HCT116 (cell line): ENCODE measurements at regions not wholly inside any gene's neighbourhood (a gene's known extent, or its start where the extent isn't known, plus 50 kb on each side); places are given as distances from the start of the nearest gene placed in this dataset.

Experiments
- ATAC-seq: fragments of 200-7000 bp; cut with Tn5 transposase; 2 replicates; pipeline ENCODE4 v1.9.1; 2020; ENCODE audit warnings: mild to moderate bottlenecking, moderate library complexity
- BruUV-seq: library from RNA; stranded (reverse); fragments of 400-500 nt; replicated peaks from 2 replicates; lab custom pipeline; 2021; lab: Mats Ljungman, UMichigan
- CTCF ChIA-PET: fragments of 300-600 bp; sonication (Branson Sonifier 250); formaldehyde crosslinking; loops from one replicate; lab custom pipeline; 2021; ENCODE audit warnings: antibody characterized with exemption; lab: Charles Lee
- POLR2A ChIA-PET: fragments of 300-600, 350-600 bp; sonication (Branson Sonifier 250); formaldehyde crosslinking; loops from one replicate; lab custom pipeline; 2021; ENCODE audit warnings: antibody characterized with exemption; lab: Charles Lee
- RAD21 ChIA-PET, 2 experiments: fragments of 300-600 bp; sonication (Branson Sonifier 250); formaldehyde crosslinking; loops; one replicate each; lab custom pipeline; 2023; ENCODE audit warnings: low total read pairs in 2 of 2; ENCODE audit not compliant: uncharacterized antibody in 2 of 2, unreplicated experiment in 2 of 2, low non-redundant PET in 1 of 2; lab: Charles Lee
- DNase-seq: peaks from one replicate; pipeline ENCODE4 v3.0.0-alpha.2; 2010; ENCODE audit warnings: low read depth, low spot score
- H2AFZ ChIP-seq: fragments of 200-600 bp; shearing (Covaris generic), sonication (generic); 2 replicates; pipeline ENCODE4 v1.6.1; 2017; ENCODE audit warnings: low read depth, mixed run types, mixed read lengths, antibody characterized with exemption, low read length; ENCODE audit not compliant: poor library complexity, severe bottlenecking
- H3K27ac ChIP-seq: 2 replicates; pipeline ENCODE4 v1.5.1; 2012; ENCODE audit warnings: low read depth, low read length
- H3K27me3 ChIP-seq: fragments of 200-600 bp; sonication (generic); 2 replicates; pipeline ENCODE4 v1.6.1; 2016; ENCODE audit warnings: mixed run types, low read length, mixed read lengths; ENCODE audit not compliant: insufficient read depth
- H3K36me3 ChIP-seq, 2 experiments: fragments of 200-500 bp in 1 of 2; fragments of 200-600 bp in 1 of 2; sonication (Bioruptor generic) in 1 of 2; sonication (generic) in 1 of 2; 2 replicates each; pipeline versions ENCODE4 v1.5.1 to v1.6.1; 2014 to 2016; ENCODE audit warnings: low read length in 2 of 2, inconsistent platforms in 1 of 2, mixed read lengths in 1 of 2, mixed run types in 1 of 2; ENCODE audit not compliant: insufficient read depth in 2 of 2, control insufficient read depth in 1 of 2
- H3K4me1 ChIP-seq, 2 experiments: fragments of 200-600 bp in 1 of 2; sonication (generic) in 1 of 2; 2 replicates each; pipeline versions ENCODE4 v1.5.1 to v1.6.1; 2012 to 2017; ENCODE audit warnings: low read length in 2 of 2, inconsistent platforms in 1 of 2, mild to moderate bottlenecking in 1 of 2, mixed read lengths in 1 of 2, mixed run types in 1 of 2, moderate library complexity in 1 of 2; ENCODE audit not compliant: insufficient read depth in 2 of 2, control insufficient read depth in 1 of 2
- H3K4me2 ChIP-seq: fragments of 200-600 bp; sonication (generic); 2 replicates; pipeline ENCODE4 v1.6.1; 2017; ENCODE audit warnings: mixed run types, low read length, mixed read lengths
- H3K4me3 ChIP-seq, 2 experiments: fragments of 200-600 bp in 1 of 2; sonication (generic) in 1 of 2; replicated peaks in 1 of 2; 2 replicates each; pipeline ENCODE4 v1.5.1; 2011 to 2016; ENCODE audit warnings: low read length in 2 of 2, control low read depth in 1 of 2, low read depth in 1 of 2, mild to moderate bottlenecking in 1 of 2, mixed read lengths in 1 of 2, mixed run types in 1 of 2
- H3K79me2 ChIP-seq: fragments of 200-600 bp; sonication (generic); 2 replicates; pipeline ENCODE4 v1.6.1; 2017; ENCODE audit warnings: mild to moderate bottlenecking, mixed run types, low read length, moderate library complexity, mixed read lengths; ENCODE audit not compliant: insufficient read depth
- H3K9ac ChIP-seq: fragments of 200-600 bp; sonication (generic); 2 replicates; pipeline ENCODE4 v1.6.1; 2016; ENCODE audit warnings: low read length, mixed read lengths
- H3K9me2 ChIP-seq: fragments of 200-600 bp; sonication (generic), shearing (Covaris generic); 2 replicates; pipeline ENCODE4 v1.6.1; 2017; ENCODE audit warnings: mixed run types, mild to moderate bottlenecking, moderate library complexity; ENCODE audit not compliant: insufficient read depth
- H3K9me3 ChIP-seq, 2 experiments: fragments of 200-500 bp in 1 of 2; fragments of 200-600 bp in 1 of 2; sonication (Bioruptor generic) in 1 of 2; sonication (generic) in 1 of 2; 2 replicates each; pipeline ENCODE4 v1.6.1; 2014 to 2017; ENCODE audit warnings: low read length in 2 of 2, mixed read lengths in 2 of 2, inconsistent platforms in 1 of 2, low read depth in 1 of 2, mild to moderate bottlenecking in 1 of 2, mixed run types in 1 of 2, moderate library complexity in 1 of 2; ENCODE audit not compliant: control insufficient read depth in 1 of 2, insufficient read depth in 1 of 2
- H4K20me1 ChIP-seq: fragments of 200-600 bp; sonication (generic), shearing (Covaris generic); 2 replicates; pipeline ENCODE4 v1.6.1; 2017; ENCODE audit warnings: mixed run types, mild to moderate bottlenecking, moderate library complexity; ENCODE audit not compliant: insufficient read depth
- ATF3 ChIP-seq: IDR thresholded peaks from 2 replicates; pipeline ENCODE4 v1.6.1; 2012
- CEBPB ChIP-seq: IDR thresholded peaks from 2 replicates; pipeline ENCODE4 v1.6.1; 2012; ENCODE audit warnings: low read depth
- CTCF ChIP-seq, 3 experiments: fragments of 200-600 bp in 1 of 3; sonication (generic) in 1 of 3; IDR thresholded peaks in 2 of 3; conservative IDR thresholded peaks in 1 of 3; 2 replicates each; pipeline ENCODE4 v1.5.1; 2012 to 2017; ENCODE audit warnings: low read depth in 2 of 3, low read length in 2 of 3, antibody characterized with exemption in 1 of 3, borderline replicate concordance in 1 of 3, control low read depth in 1 of 3, mild to moderate bottlenecking in 1 of 3, mixed read lengths in 1 of 3, mixed run types in 1 of 3, moderate library complexity in 1 of 3; ENCODE audit not compliant: insufficient read depth in 1 of 3
- ELF1 ChIP-seq: IDR thresholded peaks from 2 replicates; pipeline ENCODE4 v1.6.1; 2012; ENCODE audit warnings: low read depth, borderline replicate concordance
- EZH2 ChIP-seq: fragments of 200-600 bp; sonication (generic); IDR thresholded peaks from 2 replicates; pipeline ENCODE4 v1.6.1; 2017; ENCODE audit warnings: antibody characterized with exemption, mixed run types
- EZH2phosphoT487 ChIP-seq: fragments of 200-600 bp; IDR thresholded peaks from 2 replicates; pipeline ENCODE4 v1.6.1; 2018; ENCODE audit warnings: antibody characterized with exemption, borderline replicate concordance
- JUND ChIP-seq: IDR thresholded peaks from 2 replicates; pipeline ENCODE4 v1.6.1; 2012
- POLR2AphosphoS5 ChIP-seq: IDR thresholded peaks from 2 replicates; pipeline ENCODE4 v1.6.1; 2011; ENCODE audit warnings: mild to moderate bottlenecking, low read depth, low read length, moderate library complexity
- SP1 ChIP-seq: IDR thresholded peaks from 2 replicates; pipeline ENCODE4 v1.6.1; 2012; ENCODE audit warnings: low read depth
- TCF7L2 ChIP-seq: IDR thresholded peaks from 2 replicates; pipeline ENCODE4 v1.7.0; 2011; ENCODE audit warnings: borderline replicate concordance, inconsistent platforms; ENCODE audit not compliant: insufficient read depth, insufficient read length; ENCODE audit errors: extremely low read depth
- YY1 ChIP-seq: IDR thresholded peaks from 2 replicates; pipeline ENCODE4 v1.6.1; 2011; ENCODE audit warnings: low read length, low read depth, moderate library complexity, mild to moderate bottlenecking; ENCODE audit not compliant: insufficient replicate concordance; ENCODE audit errors: extremely low read depth
- ZFX ChIP-seq: fragments of 450-650 bp; IDR thresholded peaks from 2 replicates; pipeline ENCODE4 v1.6.1; 2017
- intact Hi-C: fragments of 100-400 bp; cut with micrococcal nuclease; formaldehyde crosslinking; loops from 2 replicates; pipeline ENCODE4 v1.10.0; 2022

GRCh38 chr1:56191369-56191768, 388.0 kb downstream of the PLPP3 start:
- Histone ChIP-seq H3K9ac (no peak overlapping the region), H3K4me3 (no peak overlapping the region), H4K20me1 (no peaks in the 10 kb centered on the region), H3K27me3 (no peaks in the 10 kb centered on the region), H3K4me2 (no peak overlapping the region), H3K4me1 (no peaks in the 10 kb centered on the region), H3K9me3 (no peaks in the 10 kb centered on the region), H3K9me2 (no peaks in the 10 kb centered on the region), H3K36me3 (no peaks in the 10 kb centered on the region), H3K27ac (no peak overlapping the region)
- DNase-seq (no peak), ATAC-seq (no peak)
- RAD21 ChIA-PET, result no interaction called here
- intact Hi-C loops, result loop anchor here (10.0 kb wide), 1 partner anchor 383 kb away; the partner anchor contains the start of gene PLPP3
- no TSS peak for BruUV-seq
- CTCF ChIA-PET, result no interaction called here
- TF ChIP-seq TCF7L2, result no peak
- TF ChIP-seq EZH2, result no peak
- TF ChIP-seq SP1, result no peak
- no peak for TF ChIP-seq ATF3
- no peak for TF ChIP-seq JUND
- no peak for TF ChIP-seq CTCF (IDR thresholded peaks at IDR 0.05 in 2 of 3, conservative IDR thresholded peaks at IDR 0.05 in 1 of 3; ENCODE audit: borderline replicate concordance in 1 of 3, insufficient read depth in 1 of 3, low read depth in 2 of 3, low read length in 2 of 3)
- no peak for TF ChIP-seq ZFX
- TF ChIP-seq, all 23 proteins: peak for 0
- Histone ChIP-seq H2AFZ (no peak overlapping the region), H3K79me2 (no peaks in the 10 kb centered on the region)
- POLR2A ChIA-PET, result no interaction called here

- Histone ChIP-seq H3K36me3 (no peaks in the 10 kb centered on the region), H4K20me1 (no peaks in the 10 kb centered on the region), H3K4me1 (no peaks in the 10 kb centered on the region), H3K4me2 (no peak overlapping the region), H3K27me3 (no peaks in the 10 kb centered on the region), H3K9me3 (no peaks in the 10 kb centered on the region), H2AFZ (no peak overlapping the region), H3K79me2 (no peaks in the 10 kb centered on the region), H3K9ac (no peak overlapping the region), H3K9me2 (no peaks in the 10 kb centered on the region), H3K27ac (no peak overlapping the region), H3K4me3 (no peak overlapping the region)
- TF ChIP-seq ELF1, result no peak
- no peak for TF ChIP-seq YY1
- TF ChIP-seq CEBPB, result no peak
- TF ChIP-seq EZH2phosphoT487, result no peak
- no peak for TF ChIP-seq POLR2AphosphoS5
- no peak for TF ChIP-seq ZFX
- TF ChIP-seq JUND, result no peak
- TF ChIP-seq CTCF (IDR thresholded peaks at IDR 0.05 in 2 of 3, conservative IDR thresholded peaks at IDR 0.05 in 1 of 3; ENCODE audit: borderline replicate concordance in 1 of 3, insufficient read depth in 1 of 3, low read depth in 2 of 3, low read length in 2 of 3), result no peak
- RAD21 ChIA-PET, result no interaction called here
- BruUV-seq, result no TSS peak
- ATAC-seq, result no peak
- DNase-seq, result no peak
- CTCF ChIA-PET, result no interaction called here
- POLR2A ChIA-PET, result no interaction called here
- intact Hi-C loops, result loop anchor here (10.0 kb wide), 1 partner anchor 384 kb away; the partner anchor contains the start of gene PLPP3
Observed at GRCh38 chr1:56190806-56191365, 388.5 kb downstream of the PLPP3 start.
